ENCODE measurements at regions not wholly inside any gene's neighbourhood (a gene's known extent, or its start where the extent isn't known, plus 50 kb on each side); places are given as distances from the start of the nearest gene placed in this dataset.

DNA sequence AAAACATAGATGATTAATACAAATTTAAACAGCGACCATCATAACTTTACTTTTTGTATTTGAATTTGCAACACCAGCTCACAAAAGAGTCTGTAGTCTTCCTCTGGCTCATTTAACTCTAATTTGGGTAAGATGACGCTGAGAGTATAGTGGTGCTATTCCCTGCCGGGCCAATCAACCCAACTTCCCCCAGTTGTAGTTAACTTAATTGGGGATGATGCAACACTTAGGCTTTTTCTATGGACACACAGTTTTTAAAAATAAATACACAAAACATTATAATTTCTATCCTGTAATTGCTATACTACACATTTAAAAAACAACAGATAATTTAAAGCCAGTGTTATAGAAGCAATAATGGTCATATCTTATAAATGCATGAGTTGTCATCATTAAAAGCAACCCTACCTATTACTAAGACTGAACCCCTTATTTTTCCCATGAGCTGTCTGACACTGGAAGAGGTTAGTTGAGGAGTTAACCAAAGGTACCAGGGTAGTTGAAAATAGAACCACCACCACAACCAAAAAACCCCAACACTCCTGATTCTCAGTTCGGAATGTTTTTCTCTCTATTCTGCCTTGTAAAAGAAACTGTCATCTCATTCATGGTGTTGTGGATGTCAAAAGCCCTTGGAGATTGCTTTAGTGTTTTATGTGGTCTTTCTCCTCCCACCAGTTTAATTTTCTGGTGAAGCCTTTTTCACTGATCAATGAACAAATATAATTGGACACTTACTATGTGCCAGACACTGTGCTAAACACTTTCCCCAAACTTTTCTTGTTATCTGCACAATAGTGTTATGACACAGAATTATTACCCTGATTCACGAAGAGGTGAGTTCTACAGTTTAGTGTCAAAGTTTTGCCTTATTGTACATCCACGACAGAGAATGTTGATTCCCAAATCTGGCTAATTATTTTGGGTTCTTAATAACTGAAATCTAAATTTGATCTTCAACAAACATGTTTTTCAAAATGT, 61.5 kb upstream of the RAPGEF2 start:
- Histone ChIP-seq H3K4me1 (no peaks in the 10 kb centered on the region), H3K27ac (no peak overlapping the region), H3K27me3 (no peaks in the 10 kb centered on the region), H3K9me3 (no peaks in the 10 kb centered on the region), H3K36me3 (no peaks in the 10 kb centered on the region), H3K4me3 (no peak overlapping the region)
- intact Hi-C loops (cut with DNase I), result no loop called here
- DNase-seq (ENCODE audit: extremely low spot score in 2 of 2), result no peak
- TF ChIP-seq, protein P1, sequence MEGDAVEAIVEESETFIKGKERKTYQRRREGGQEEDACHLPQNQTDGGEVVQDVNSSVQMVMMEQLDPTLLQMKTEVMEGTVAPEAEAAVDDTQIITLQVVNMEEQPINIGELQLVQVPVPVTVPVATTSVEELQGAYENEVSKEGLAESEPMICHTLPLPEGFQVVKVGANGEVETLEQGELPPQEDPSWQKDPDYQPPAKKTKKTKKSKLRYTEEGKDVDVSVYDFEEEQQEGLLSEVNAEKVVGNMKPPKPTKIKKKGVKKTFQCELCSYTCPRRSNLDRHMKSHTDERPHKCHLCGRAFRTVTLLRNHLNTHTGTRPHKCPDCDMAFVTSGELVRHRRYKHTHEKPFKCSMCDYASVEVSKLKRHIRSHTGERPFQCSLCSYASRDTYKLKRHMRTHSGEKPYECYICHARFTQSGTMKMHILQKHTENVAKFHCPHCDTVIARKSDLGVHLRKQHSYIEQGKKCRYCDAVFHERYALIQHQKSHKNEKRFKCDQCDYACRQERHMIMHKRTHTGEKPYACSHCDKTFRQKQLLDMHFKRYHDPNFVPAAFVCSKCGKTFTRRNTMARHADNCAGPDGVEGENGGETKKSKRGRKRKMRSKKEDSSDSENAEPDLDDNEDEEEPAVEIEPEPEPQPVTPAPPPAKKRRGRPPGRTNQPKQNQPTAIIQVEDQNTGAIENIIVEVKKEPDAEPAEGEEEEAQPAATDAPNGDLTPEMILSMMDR (IDR thresholded peaks at IDR 0.05), result no peak
- TF ChIP-seq POLR2AphosphoS5 (IDR thresholded peaks at IDR 0.05; ENCODE audit: insufficient read depth in 1 of 2, low read depth in 1 of 2) (no peak), POLR2A (IDR thresholded peaks at IDR 0.05) (no peak)

GRCh38 chr4:159042097-159042605, 60.7 kb upstream of the RAPGEF2 start:
- H3K36me3 ChIP-seq, result no peaks in the 10 kb centered on the region
- intact Hi-C loops (cut with DNase I), result no loop called here
- H3K27ac ChIP-seq, result no peak overlapping the region
- H3K4me3 ChIP-seq, result no peak overlapping the region
- H3K9me3 ChIP-seq, result no peaks in the 10 kb centered on the region
- no peak for TF ChIP-seq POLR2A (IDR thresholded peaks at IDR 0.05)
- TF ChIP-seq POLR2AphosphoS5 (IDR thresholded peaks at IDR 0.05; ENCODE audit: insufficient read depth in 1 of 2, low read depth in 1 of 2), result no peak
- TF ChIP-seq, protein P1 (IDR thresholded peaks at IDR 0.05), result no peak
- DNase-seq (ENCODE audit: extremely low spot score in 2 of 2), result no peak
- H3K27me3 ChIP-seq, result no peaks in the 10 kb centered on the region
- no peaks in the 10 kb centered on the region for H3K4me1 ChIP-seq

DNA sequence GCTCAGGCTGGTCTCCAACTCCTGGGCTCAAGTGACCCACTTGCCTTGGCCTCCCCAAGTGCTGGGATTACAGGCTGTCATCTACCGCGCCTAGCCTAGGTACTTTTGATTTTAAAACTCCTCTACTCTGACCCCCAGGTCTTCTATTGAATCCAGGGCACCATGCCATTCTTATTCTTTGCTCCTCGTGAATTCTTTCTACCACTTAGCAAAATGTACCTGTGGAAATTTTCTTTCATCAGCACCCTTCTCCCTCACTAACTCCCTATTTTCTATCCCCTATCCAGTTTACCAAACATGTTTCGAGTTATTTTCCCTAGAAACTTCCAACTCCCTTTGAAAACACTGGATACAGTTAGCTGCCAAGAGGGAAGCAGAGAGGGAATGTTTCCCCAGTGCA, 60.0 kb upstream of the RAPGEF2 start:
- no peak for DNase-seq (ENCODE audit: extremely low spot score in 2 of 2)
- Histone ChIP-seq H3K4me1 (peaks cover 3% of the 10 kb centered on the region), H3K9me3 (no peaks in the 10 kb centered on the region), H3K27ac (no peak overlapping the region), H3K27me3 (no peaks in the 10 kb centered on the region), H3K4me3 (no peak overlapping the region), H3K36me3 (no peaks in the 10 kb centered on the region)
- intact Hi-C loops (cut with DNase I), result no loop called here
- no peak for TF ChIP-seq POLR2A (IDR thresholded peaks at IDR 0.05)
- TF ChIP-seq, protein P1 (IDR thresholded peaks at IDR 0.05), result no peak
- TF ChIP-seq POLR2AphosphoS5 (IDR thresholded peaks at IDR 0.05; ENCODE audit: insufficient read depth in 1 of 2, low read depth in 1 of 2), result no peak

GRCh38 chr4:159043861-159044260, 59.0 kb upstream of the RAPGEF2 start:
- Histone ChIP-seq H3K4me1 (peaks cover 8% of the 10 kb centered on the region), H3K27ac (no peak overlapping the region), H3K27me3 (no peaks in the 10 kb centered on the region), H3K4me3 (no peak overlapping the region), H3K36me3 (no peaks in the 10 kb centered on the region), H3K9me3 (no peaks in the 10 kb centered on the region)
- no peak for DNase-seq (ENCODE audit: extremely low spot score in 2 of 2)
- TF ChIP-seq POLR2A (IDR thresholded peaks at IDR 0.05) (no peak), POLR2AphosphoS5 (IDR thresholded peaks at IDR 0.05; ENCODE audit: insufficient read depth in 1 of 2, low read depth in 1 of 2) (no peak)
- TF ChIP-seq, protein P1 (IDR thresholded peaks at IDR 0.05), result no peak
- intact Hi-C loops (cut with DNase I), result no loop called here

DNA sequence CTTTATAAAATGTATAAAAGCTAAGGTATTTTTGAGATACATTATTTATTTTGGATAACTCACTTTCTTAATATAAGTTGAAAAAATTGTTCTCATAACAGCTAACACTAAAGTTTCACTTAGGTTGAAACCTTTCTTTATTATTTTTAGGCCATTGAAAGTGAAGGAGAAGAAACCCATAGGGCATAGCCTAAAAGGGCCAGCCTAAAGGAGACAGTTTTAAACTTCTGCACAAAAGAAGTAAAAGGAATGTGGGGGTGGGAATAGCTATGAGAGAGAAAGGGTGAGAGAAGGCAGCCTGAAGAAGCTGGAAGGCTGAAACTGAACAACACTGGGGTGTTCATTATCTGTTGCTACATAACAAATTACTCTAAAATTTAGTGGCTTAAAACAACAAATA, 57.6 kb upstream of the RAPGEF2 start:
- Histone ChIP-seq H3K9me3 (no peaks in the 10 kb centered on the region), H3K4me3 (no peak overlapping the region), H3K4me1 (peaks cover 8% of the 10 kb centered on the region), H3K27me3 (no peaks in the 10 kb centered on the region), H3K27ac (no peak overlapping the region), H3K36me3 (no peaks in the 10 kb centered on the region)
- no peak for DNase-seq (ENCODE audit: extremely low spot score in 2 of 2)
- intact Hi-C loops (cut with DNase I), result no loop called here
- TF ChIP-seq POLR2AphosphoS5 (IDR thresholded peaks at IDR 0.05; ENCODE audit: insufficient read depth in 1 of 2, low read depth in 1 of 2), result no peak
- TF ChIP-seq, protein P1 (IDR thresholded peaks at IDR 0.05), result no peak
- no peak for TF ChIP-seq POLR2A (IDR thresholded peaks at IDR 0.05)

Measured in vagina (tissue), 2 donors.